Stomach smooth muscle (tissue), 2 donors: ENCODE measurements at regions not wholly inside any gene's neighbourhood (a gene's known extent, or its start where the extent isn't known, plus 50 kb on each side); places are given as distances from the start of the nearest gene placed in this dataset.
"Not testable (repeated sequence)": the region's sequence is repeated elsewhere in the genome, so short reads cannot be mapped to it uniquely, and the experiment has no call there.

Experiments used
- H3K27ac ChIP-seq: one replicate; pipeline ENCODE4 v1.7.0; 2013; ENCODE audit warnings: mild to moderate bottlenecking, low read length, inconsistent platforms
- H3K27me3 ChIP-seq, 2 donors: one replicate each; pipeline ENCODE4 v1.7.0; 2013; ENCODE audit warnings: low read length in 2 of 2; ENCODE audit not compliant: insufficient read depth in 2 of 2, control insufficient read depth in 1 of 2
- H3K36me3 ChIP-seq, 2 donors: one replicate each; pipeline ENCODE4 v1.7.0; 2013; ENCODE audit warnings: low read length in 2 of 2; ENCODE audit not compliant: control insufficient read depth in 2 of 2, insufficient read depth in 2 of 2
- H3K4me1 ChIP-seq: one replicate; pipeline ENCODE4 v1.7.0; 2013; ENCODE audit warnings: low read length; ENCODE audit not compliant: control insufficient read depth, insufficient read depth
- H3K4me3 ChIP-seq, 2 donors: one replicate each; pipeline ENCODE4 v1.7.0; 2013; ENCODE audit warnings: low read length in 2 of 2
- H3K9ac ChIP-seq, 2 donors: one replicate each; pipeline ENCODE4 v1.7.0; 2013; ENCODE audit warnings: low read length in 2 of 2, mild to moderate bottlenecking in 1 of 2
- H3K9me3 ChIP-seq, 2 donors: one replicate each; pipeline ENCODE4 v1.7.0; 2013; ENCODE audit warnings: low read length in 2 of 2; ENCODE audit not compliant: control insufficient read depth in 2 of 2
- donor health status: healthy.
- donor health status: Pancreatic carcinoma.

- Histone ChIP-seq H3K4me3 (no peak overlapping the region), H3K27me3 (no peaks in the 10 kb centered on the region), H3K9me3 (no peaks in the 10 kb centered on the region), H3K36me3 (no peaks in the 10 kb centered on the region), H3K27ac (no peak overlapping the region), H3K9ac (no peak overlapping the region), H3K4me1 (no peaks in the 10 kb centered on the region)
These were observed 84.8 kb downstream of the RAP2B start for GRCh38 chr3:153246806-153247205.

DNA sequence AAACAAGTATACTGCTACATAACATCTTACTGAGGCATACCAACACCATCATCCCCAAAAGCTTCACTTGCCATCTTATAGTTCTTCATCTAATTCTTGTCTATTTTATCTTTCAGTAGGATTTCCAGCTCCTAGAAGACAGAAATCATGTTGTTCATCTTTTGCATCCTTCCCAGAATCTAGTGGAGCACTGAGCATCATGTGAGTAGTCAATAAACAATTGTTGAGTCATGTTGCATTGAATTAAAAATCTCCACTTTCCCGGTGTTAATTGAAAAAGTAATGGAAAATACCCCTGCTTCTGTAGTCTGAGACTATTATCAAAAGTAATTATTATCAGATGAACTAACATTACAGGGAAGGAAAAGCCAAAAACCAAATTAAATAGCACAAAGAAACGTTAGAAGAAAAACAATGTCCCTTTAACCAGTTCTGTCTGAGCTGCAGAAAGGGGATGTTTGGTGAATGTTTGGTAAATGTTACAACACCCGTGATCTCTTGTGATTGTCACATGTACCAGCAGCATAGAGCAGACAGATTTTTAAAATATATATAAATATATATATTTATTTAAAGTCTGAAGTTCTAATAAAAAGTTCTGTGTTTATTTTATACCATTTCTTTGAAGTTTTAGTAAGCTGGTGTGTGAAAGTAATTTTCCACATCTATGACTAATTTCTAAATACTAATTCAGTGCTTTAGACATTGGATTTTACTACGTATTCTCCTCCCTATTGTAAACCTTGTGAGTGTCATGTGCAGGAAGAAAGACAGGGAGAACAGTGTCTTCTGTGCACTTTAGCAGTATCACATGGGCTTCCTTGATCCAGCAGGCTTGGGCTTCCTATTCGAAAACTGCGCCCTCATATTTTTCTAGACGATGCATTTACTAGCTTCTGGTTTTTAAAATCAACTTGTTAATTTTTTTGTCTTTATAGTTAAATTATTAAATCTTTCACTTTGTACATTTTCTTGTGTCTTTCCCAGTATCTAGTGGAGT lies 85.6 kb downstream of the RAP2B start:
- H3K4me1 ChIP-seq: no peaks in the 10 kb centered on the region
- H3K27me3 ChIP-seq: no peaks in the 10 kb centered on the region
- H3K4me3 ChIP-seq: no peak overlapping the region
- H3K36me3 ChIP-seq: no peaks in the 10 kb centered on the region
- H3K9me3 ChIP-seq: no peaks in the 10 kb centered on the region
- no peak overlapping the region for H3K9ac ChIP-seq
- H3K27ac ChIP-seq: no peak overlapping the region

GRCh38 chr3:153248835-153249234 lies 86.8 kb downstream of the RAP2B start:
- H3K27ac ChIP-seq: not testable (repeated sequence)

GRCh38 chr3:153249906-153250305 lies 87.9 kb downstream of the RAP2B start:
- Histone ChIP-seq H3K36me3 (no peaks in the 10 kb centered on the region), H3K27me3 (no peaks in the 10 kb centered on the region), H3K27ac (no peak overlapping the region), H3K9me3 (no peaks in the 10 kb centered on the region), H3K9ac (no peak overlapping the region), H3K4me1 (no peaks in the 10 kb centered on the region), H3K4me3 (no peak overlapping the region)

More at GRCh38 chr3:153248835-153249234, 86.8 kb downstream of the RAP2B start:
- not testable (repeated sequence) for H3K4me1 ChIP-seq, H3K9me3 ChIP-seq, H3K27me3 ChIP-seq, H3K9ac ChIP-seq, H3K4me3 ChIP-seq, H3K36me3 ChIP-seq

- no peaks in the 10 kb centered on the region for H3K36me3 ChIP-seq
- H3K27ac ChIP-seq: no peak overlapping the region
These were observed 88.4 kb downstream of the RAP2B start for GRCh38 chr3:153250446-153250845.

DNA sequence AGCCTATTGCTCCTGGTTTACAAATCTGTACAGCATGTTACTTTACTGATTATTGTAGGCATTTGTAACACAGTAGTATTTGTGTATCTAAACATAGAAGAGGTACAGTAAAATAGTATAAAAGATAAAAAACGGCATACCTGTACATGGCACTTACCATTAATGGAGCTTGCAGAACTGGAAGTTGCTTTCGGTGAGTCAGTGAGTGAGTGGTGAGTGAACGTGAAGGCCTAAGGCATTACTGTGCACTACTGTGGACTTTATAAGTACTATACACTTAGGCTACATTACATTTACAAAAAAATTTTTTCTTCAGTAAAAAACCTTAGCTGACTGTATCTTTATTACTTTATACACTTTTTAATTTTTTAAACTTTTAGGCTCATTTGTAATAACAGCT lies 90.9 kb downstream of the RAP2B start:
- H3K9ac ChIP-seq: no peak overlapping the region
- H3K27ac ChIP-seq: no peak overlapping the region
- H3K36me3 ChIP-seq: no peaks in the 10 kb centered on the region
- no peaks in the 10 kb centered on the region for H3K9me3 ChIP-seq
- H3K4me3 ChIP-seq: no peak overlapping the region
- H3K27me3 ChIP-seq: no peaks in the 10 kb centered on the region
- H3K4me1 ChIP-seq: no peaks in the 10 kb centered on the region

More at GRCh38 chr3:153250446-153250845, 88.4 kb downstream of the RAP2B start:
- Histone ChIP-seq H3K27me3 (no peaks in the 10 kb centered on the region), H3K9me3 (no peaks in the 10 kb centered on the region), H3K4me1 (no peaks in the 10 kb centered on the region), H3K4me3 (no peak overlapping the region), H3K9ac (no peak overlapping the region)

DNA sequence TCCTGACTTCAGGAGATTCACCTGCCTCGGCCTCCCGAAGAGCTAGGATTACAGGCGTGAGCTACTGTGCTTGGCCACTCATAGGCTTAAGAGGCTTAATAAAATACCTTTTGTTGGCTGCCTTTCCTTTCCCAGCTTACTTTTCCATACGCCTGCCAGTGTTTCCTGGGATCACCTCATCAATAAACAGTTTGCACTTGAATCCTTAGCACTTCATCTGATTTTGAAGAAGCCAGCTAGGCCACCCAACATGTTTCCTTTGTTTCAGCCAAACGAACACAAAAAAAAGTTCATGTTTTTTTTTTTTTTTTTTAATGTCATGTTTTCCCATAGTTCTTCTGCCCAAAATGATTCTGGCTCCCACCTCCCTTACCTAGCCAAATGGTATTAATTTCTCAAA lies 92.3 kb downstream of the RAP2B start:
- no peaks in the 10 kb centered on the region for H3K36me3 ChIP-seq
- no peaks in the 10 kb centered on the region for H3K4me1 ChIP-seq
- H3K4me3 ChIP-seq: no peak overlapping the region
- no peak overlapping the region for H3K9ac ChIP-seq
- no peak overlapping the region for H3K27ac ChIP-seq
- H3K9me3 ChIP-seq: no peaks in the 10 kb centered on the region
- H3K27me3 ChIP-seq: no peaks in the 10 kb centered on the region

DNA sequence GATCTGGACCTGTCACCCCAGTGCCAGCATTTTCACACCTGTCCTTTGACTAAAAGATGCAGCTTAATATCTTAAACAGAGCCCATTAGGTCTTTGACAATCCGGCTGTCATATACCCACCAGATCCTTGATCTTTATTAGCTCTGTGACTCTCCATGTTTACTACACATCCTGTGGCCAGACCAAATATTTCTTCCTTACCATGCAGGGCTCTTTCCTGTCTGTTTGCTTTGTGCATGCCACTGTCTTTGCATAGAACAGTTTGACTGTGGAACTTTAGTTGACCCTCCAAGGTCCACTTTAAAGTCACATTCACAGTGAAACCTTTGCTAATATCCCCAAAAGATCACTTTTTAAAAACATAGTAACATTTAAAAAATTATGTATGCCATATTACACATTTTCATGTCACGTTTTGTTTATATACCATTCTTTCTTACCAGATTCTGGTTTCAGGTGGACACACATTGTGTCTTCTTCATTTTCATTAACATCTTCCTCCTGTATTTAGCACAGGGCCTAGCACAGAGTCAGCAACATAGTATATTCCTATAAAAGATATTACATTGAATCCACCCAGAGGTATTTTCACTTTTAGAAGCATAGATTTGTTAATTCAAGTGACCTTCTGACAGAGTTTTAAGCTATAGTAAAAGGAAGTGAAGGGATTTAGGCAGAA lies 95.8 kb downstream of the RAP2B start:
- no peaks in the 10 kb centered on the region for H3K36me3 ChIP-seq
- H3K27ac ChIP-seq: no peak overlapping the region
- H3K27me3 ChIP-seq: no peaks in the 10 kb centered on the region
- H3K9me3 ChIP-seq: no peaks in the 10 kb centered on the region
- no peak overlapping the region for H3K9ac ChIP-seq
- H3K4me3 ChIP-seq: no peak overlapping the region
- no peaks in the 10 kb centered on the region for H3K4me1 ChIP-seq

DNA sequence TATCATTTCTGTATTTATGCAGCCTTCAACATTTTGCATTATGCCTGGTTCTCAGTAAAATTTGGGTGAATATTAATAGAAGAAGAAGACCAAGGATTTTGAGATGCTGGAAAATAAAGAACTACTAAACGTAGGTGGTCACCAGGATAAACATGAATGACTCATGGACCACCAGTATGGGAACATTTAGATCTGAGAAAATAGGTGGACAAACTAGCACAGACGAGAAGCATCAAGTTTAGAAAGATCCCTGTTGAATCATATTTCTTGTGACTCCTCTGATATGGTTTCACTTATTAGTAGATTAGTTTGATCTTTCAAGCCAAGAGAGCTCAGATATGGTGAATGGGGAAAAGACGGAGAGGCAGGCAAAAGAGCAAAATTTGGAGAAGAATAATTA lies 97.9 kb downstream of the RAP2B start:
- Histone ChIP-seq H3K36me3 (no peaks in the 10 kb centered on the region), H3K9me3 (no peaks in the 10 kb centered on the region), H3K4me1 (no peaks in the 10 kb centered on the region), H3K9ac (no peak overlapping the region), H3K27me3 (no peaks in the 10 kb centered on the region), H3K4me3 (no peak overlapping the region), H3K27ac (no peak overlapping the region)

GRCh38 chr3:153260681-153261080 lies 98.7 kb downstream of the RAP2B start:
- Histone ChIP-seq H3K27ac (no peak overlapping the region), H3K27me3 (no peaks in the 10 kb centered on the region), H3K9ac (no peak overlapping the region)

GRCh38 chr3:153266619-153267018 lies 104.6 kb downstream of the RAP2B start:
- Histone ChIP-seq H3K27me3 (no peaks in the 10 kb centered on the region), H3K4me3 (no peak overlapping the region)

More at GRCh38 chr3:153260681-153261080, 98.7 kb downstream of the RAP2B start:
- no peaks in the 10 kb centered on the region for H3K36me3 ChIP-seq
- H3K4me1 ChIP-seq: no peaks in the 10 kb centered on the region
- H3K9me3 ChIP-seq: no peaks in the 10 kb centered on the region
- H3K4me3 ChIP-seq: no peak overlapping the region

More at GRCh38 chr3:153266619-153267018, 104.6 kb downstream of the RAP2B start:
- H3K9ac ChIP-seq: no peak overlapping the region
- no peak overlapping the region for H3K27ac ChIP-seq
- H3K9me3 ChIP-seq: peaks cover 0 to 3% of the 10 kb centered on the region in 2 donors
- no peaks in the 10 kb centered on the region for H3K36me3 ChIP-seq
- H3K4me1 ChIP-seq: no peaks in the 10 kb centered on the region
